HL-60 (cell line): ENCODE measurements at regions not wholly inside any gene's neighbourhood (a gene's known extent, or its start where the extent isn't known, plus 50 kb on each side); places are given as distances from the start of the nearest gene placed in this dataset.

ENCODE experiments used
- TF ChIP-seq, protein P1 (sequence below): IDR thresholded peaks from 2 replicates; pipeline ENCODE4 v1.6.1; 2012; ENCODE audit warnings: low read depth; ENCODE audit not compliant: insufficient replicate concordance
- TF ChIP-seq, protein P2 (sequence below): IDR thresholded peaks from one replicate; pipeline ENCODE4 v1.5.1; 2011; ENCODE audit warnings: low read length, control low read depth, inconsistent platforms; ENCODE audit not compliant: insufficient read depth

DNA sequence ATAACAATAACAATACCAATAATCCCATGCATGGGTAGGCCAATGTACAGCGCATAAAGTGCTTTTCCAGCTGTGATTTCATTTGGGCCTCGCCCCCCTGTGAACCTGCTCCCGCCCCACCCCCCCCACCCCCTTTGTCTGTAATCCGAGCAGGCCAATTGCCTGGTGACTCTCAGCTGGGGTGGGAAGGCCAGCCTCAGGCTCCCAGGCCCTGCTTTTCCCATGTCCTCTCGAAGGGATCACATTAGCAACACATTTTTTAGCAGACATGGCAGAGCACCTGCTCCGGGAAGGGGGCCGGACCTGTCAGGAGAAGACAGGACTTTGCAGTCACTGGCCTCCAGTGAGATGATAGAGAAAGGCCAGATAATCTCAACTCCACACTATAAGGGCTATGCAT, 439.3 kb downstream of the RPS24 start:
- TF ChIP-seq, protein P1, sequence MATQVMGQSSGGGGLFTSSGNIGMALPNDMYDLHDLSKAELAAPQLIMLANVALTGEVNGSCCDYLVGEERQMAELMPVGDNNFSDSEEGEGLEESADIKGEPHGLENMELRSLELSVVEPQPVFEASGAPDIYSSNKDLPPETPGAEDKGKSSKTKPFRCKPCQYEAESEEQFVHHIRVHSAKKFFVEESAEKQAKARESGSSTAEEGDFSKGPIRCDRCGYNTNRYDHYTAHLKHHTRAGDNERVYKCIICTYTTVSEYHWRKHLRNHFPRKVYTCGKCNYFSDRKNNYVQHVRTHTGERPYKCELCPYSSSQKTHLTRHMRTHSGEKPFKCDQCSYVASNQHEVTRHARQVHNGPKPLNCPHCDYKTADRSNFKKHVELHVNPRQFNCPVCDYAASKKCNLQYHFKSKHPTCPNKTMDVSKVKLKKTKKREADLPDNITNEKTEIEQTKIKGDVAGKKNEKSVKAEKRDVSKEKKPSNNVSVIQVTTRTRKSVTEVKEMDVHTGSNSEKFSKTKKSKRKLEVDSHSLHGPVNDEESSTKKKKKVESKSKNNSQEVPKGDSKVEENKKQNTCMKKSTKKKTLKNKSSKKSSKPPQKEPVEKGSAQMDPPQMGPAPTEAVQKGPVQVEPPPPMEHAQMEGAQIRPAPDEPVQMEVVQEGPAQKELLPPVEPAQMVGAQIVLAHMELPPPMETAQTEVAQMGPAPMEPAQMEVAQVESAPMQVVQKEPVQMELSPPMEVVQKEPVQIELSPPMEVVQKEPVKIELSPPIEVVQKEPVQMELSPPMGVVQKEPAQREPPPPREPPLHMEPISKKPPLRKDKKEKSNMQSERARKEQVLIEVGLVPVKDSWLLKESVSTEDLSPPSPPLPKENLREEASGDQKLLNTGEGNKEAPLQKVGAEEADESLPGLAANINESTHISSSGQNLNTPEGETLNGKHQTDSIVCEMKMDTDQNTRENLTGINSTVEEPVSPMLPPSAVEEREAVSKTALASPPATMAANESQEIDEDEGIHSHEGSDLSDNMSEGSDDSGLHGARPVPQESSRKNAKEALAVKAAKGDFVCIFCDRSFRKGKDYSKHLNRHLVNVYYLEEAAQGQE: no peak
- TF ChIP-seq, protein P2, sequence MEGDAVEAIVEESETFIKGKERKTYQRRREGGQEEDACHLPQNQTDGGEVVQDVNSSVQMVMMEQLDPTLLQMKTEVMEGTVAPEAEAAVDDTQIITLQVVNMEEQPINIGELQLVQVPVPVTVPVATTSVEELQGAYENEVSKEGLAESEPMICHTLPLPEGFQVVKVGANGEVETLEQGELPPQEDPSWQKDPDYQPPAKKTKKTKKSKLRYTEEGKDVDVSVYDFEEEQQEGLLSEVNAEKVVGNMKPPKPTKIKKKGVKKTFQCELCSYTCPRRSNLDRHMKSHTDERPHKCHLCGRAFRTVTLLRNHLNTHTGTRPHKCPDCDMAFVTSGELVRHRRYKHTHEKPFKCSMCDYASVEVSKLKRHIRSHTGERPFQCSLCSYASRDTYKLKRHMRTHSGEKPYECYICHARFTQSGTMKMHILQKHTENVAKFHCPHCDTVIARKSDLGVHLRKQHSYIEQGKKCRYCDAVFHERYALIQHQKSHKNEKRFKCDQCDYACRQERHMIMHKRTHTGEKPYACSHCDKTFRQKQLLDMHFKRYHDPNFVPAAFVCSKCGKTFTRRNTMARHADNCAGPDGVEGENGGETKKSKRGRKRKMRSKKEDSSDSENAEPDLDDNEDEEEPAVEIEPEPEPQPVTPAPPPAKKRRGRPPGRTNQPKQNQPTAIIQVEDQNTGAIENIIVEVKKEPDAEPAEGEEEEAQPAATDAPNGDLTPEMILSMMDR: no peak
